ENCODE measurements at regions not wholly inside any gene's neighbourhood (a gene's known extent, or its start where the extent isn't known, plus 50 kb on each side); places are given as distances from the start of the nearest gene placed in this dataset.

- peak; percentile 46; the same call in 2 of the 3 replicates for ATAC-seq
- TF ChIP-seq POU6F1 (CRISPR knock-in tag; IDR thresholded peaks at IDR 0.05; ENCODE audit: borderline replicate concordance, low read depth) (no peak), PATZ1 (CRISPR knock-in tag; IDR thresholded peaks at IDR 0.05; ENCODE audit: borderline replicate concordance) (no peak), TSHZ2 (CRISPR knock-in tag; IDR thresholded peaks at IDR 0.05) (no peak), ZFP30 (CRISPR knock-in tag; IDR thresholded peaks at IDR 0.05) (no peak), SNAI2 (CRISPR knock-in tag; IDR thresholded peaks at IDR 0.05) (no peak), CSRNP3 (CRISPR knock-in tag; IDR thresholded peaks at IDR 0.05) (no peak), CREB5 (CRISPR knock-in tag; IDR thresholded peaks at IDR 0.05; ENCODE audit: low read depth) (no peak), ZNF565 (CRISPR knock-in tag; conservative IDR thresholded peaks at IDR 0.05; ENCODE audit: low read depth) (no peak), ZC3H10 (CRISPR knock-in tag; IDR thresholded peaks at IDR 0.05) (no peak), ZNF8 (CRISPR knock-in tag; IDR thresholded peaks at IDR 0.05) (no peak), ZFP3 (CRISPR knock-in tag; IDR thresholded peaks at IDR 0.05) (no peak), PPARA (CRISPR knock-in tag; IDR thresholded peaks at IDR 0.05; ENCODE audit: borderline replicate concordance) (no peak), ISL1 (CRISPR knock-in tag; IDR thresholded peaks at IDR 0.05) (no peak), BACH2 (CRISPR knock-in tag; IDR thresholded peaks at IDR 0.05; ENCODE audit: borderline replicate concordance) (no peak)
Measured at GRCh38 chr7:13017333-13017857, 330.0 kb downstream of the ARL4A start.

GRCh38 chr7:13017881-13018280 is 330.4 kb downstream of the ARL4A start:
- ATAC-seq, result no peak
- TF ChIP-seq ZC3H10 (CRISPR knock-in tag; IDR thresholded peaks at IDR 0.05), result no peak
- TF ChIP-seq ZNF8 (CRISPR knock-in tag; IDR thresholded peaks at IDR 0.05), result no peak
- TF ChIP-seq PATZ1 (CRISPR knock-in tag; IDR thresholded peaks at IDR 0.05; ENCODE audit: borderline replicate concordance), result no peak
- TF ChIP-seq ZFP3 (CRISPR knock-in tag; IDR thresholded peaks at IDR 0.05), result no peak
- no peak for TF ChIP-seq ISL1 (CRISPR knock-in tag; IDR thresholded peaks at IDR 0.05)
- no peak for TF ChIP-seq TOX (CRISPR knock-in tag; IDR thresholded peaks at IDR 0.05; ENCODE audit: borderline replicate concordance)

GRCh38 chr7:13021566-13022300 is 334.3 kb downstream of the ARL4A start:
- ATAC-seq, result no peak
- TF ChIP-seq BACH2 (CRISPR knock-in tag; IDR thresholded peaks at IDR 0.05; ENCODE audit: borderline replicate concordance) (no peak), ZNF565 (CRISPR knock-in tag; conservative IDR thresholded peaks at IDR 0.05; ENCODE audit: low read depth) (no peak), POU6F1 (CRISPR knock-in tag; IDR thresholded peaks at IDR 0.05; ENCODE audit: borderline replicate concordance, low read depth) (no peak), ZNF8 (CRISPR knock-in tag; IDR thresholded peaks at IDR 0.05) (no peak), ARNTL (CRISPR knock-in tag; IDR thresholded peaks at IDR 0.05; ENCODE audit: borderline replicate concordance, low read depth) (no peak), PPARA (CRISPR knock-in tag; IDR thresholded peaks at IDR 0.05; ENCODE audit: borderline replicate concordance) (no peak), ZFP3 (CRISPR knock-in tag; IDR thresholded peaks at IDR 0.05) (no peak), CSRNP3 (CRISPR knock-in tag; IDR thresholded peaks at IDR 0.05) (no peak), SNAI2 (CRISPR knock-in tag; IDR thresholded peaks at IDR 0.05) (no peak), OSR1 (CRISPR knock-in tag; IDR thresholded peaks at IDR 0.05) (no peak), ISL1 (CRISPR knock-in tag; IDR thresholded peaks at IDR 0.05) (no peak)

Data from SK-N-SH treated with all-trans-retinoic acid at 6 μM for 48 hours (cell line).